ENCODE measurements at regions not wholly inside any gene's neighbourhood (a gene's known extent, or its start where the extent isn't known, plus 50 kb on each side); places are given as distances from the start of the nearest gene placed in this dataset.
"Not testable (repeated sequence)": the region's sequence is repeated elsewhere in the genome, so short reads cannot be mapped to it uniquely, and the experiment has no call there.

GRCh38 chr22:49350441-49351121 lies 477.1 kb downstream of the BRD1 start:
- no peak for DNase-seq (ENCODE audit: low spot score)

- DNase-seq (ENCODE audit: low spot score): no peak
Measured at GRCh38 chr22:49349841-49350381, 477.8 kb downstream of the BRD1 start.

- no peak for DNase-seq (ENCODE audit: low spot score)
Measured at GRCh38 chr22:49349181-49349835, 478.4 kb downstream of the BRD1 start.

GRCh38 chr22:49348631-49349030 lies 479.0 kb downstream of the BRD1 start:
- DNase-seq (ENCODE audit: low spot score): no peak

DNA sequence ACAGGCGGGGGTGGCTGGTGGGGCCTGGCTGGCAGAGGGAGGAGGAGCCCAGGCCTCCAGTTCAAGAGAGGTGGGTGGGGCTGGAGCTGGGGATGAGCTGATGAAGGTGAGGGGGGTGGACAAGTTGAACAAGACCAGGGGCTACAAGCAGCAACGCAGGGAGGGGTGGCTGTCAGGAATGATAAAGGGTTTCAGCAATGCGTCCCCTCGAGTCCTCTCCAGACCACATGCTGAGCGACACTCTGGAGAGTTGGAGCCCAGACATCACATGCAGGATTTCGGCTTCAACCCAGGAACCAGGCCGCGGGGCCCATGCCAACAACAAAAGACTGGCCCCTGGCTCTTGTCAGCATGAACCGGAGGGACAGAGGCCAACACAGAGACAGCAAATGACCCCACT lies 480.3 kb downstream of the BRD1 start:
- DNase-seq (ENCODE audit: low spot score): no peak

DNA sequence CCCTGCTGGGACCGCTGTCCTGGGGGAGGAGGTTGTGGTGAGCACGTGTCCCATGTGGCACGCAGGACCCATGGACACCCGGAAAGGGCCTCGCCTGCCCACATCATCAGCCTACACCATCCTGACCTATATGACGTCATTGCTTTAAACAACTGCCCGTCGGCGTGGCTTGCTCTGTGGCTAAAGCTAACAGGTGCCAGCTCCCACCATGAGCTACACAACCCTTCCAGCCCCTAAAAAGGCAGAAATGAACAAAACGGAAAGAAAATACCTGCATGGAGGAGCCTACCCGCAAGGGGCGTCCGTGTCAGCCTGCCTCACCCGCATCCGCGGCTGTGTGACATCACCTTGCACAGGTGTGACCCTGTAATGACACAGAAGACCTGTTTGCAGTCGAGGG lies 481.8 kb downstream of the BRD1 start:
- DNase-seq (ENCODE audit: low spot score): no peak

DNA sequence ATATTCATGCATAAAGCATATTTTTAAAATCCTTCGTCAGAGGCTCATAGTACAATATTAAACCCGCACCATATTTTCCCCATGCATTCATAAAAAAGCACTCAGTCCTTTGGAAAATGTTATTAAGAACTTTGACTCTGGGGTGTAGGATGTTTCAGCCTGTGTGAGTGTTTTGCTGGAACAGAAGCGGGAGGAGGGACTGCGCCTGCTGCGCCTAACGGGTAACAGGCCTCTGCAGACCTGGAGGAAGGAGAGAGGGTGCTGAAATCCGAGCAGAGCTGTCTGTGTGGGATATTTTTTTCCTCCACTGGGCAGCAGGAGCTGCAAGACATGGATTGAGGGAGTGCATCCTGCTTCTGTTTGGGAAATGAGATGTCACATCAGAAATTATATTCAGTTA lies 483.0 kb downstream of the BRD1 start:
- no peak for DNase-seq (ENCODE audit: low spot score)

- DNase-seq (ENCODE audit: low spot score): no peak
Measured at GRCh38 chr22:49344161-49344560, 483.5 kb downstream of the BRD1 start.

DNA sequence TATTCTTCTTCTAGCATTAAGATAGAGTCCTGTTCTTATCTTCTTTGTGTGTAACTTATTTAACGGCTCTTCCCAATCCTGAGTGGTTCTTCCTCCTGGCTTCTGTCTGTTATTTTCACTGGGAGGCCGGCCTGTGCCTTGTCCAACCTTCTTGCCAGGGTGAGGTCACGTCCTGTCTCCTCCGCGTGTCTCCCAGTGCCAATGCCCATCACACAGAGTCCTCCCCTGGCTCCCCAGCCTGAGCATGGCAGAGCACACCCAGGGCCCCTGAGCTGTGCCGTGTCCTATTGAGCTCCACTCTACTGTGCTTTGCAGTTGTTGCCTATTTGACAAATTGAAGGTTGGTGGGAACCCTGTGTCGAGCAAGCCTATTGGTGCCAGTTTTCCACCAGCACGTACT lies 487.3 kb downstream of the BRD1 start:
- no peak for DNase-seq (ENCODE audit: low spot score)

GRCh38 chr22:49336483-49336882 lies 491.2 kb downstream of the BRD1 start:
- not testable (repeated sequence) for DNase-seq (ENCODE audit: low spot score)

DNA sequence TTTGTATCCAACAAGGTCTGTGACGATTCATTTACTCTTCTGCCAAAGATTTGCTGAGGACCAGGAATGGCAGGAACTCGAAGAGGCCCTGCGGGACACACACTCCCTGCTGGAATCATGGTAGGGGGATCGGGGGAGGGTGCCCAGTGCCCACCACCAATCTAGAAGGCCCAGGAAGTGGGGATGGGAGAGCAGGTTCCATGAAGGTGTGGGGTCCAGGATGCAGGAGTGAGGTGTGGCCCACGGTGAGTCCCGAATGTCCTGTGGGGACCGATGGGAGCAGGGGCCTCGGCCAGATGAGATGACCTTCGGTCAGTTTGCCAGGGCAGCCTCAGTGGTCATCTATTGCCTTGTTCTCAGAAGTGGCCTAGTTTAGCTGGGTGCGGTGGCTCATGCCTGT lies 492.7 kb downstream of the BRD1 start:
- DNase-seq (ENCODE audit: low spot score): no peak

DNA sequence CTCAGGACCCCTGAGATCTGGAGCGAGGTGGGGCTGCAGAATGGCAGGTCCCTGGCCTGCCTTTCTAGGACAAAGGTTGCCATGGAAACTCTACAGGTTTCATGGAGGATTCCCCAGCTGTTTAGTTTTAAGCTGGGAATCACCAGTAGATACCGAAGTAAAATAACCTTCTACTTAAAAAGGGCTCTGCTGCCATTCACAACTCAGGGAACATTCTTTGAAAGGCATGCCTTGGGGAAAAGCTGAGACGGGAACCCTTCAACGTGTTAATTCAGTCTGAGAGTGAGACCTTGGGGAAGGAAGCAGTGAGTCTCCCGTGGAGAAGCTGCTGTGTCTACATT lies 493.3 kb downstream of the BRD1 start:
- DNase-seq (ENCODE audit: low spot score): no peak

DNA sequence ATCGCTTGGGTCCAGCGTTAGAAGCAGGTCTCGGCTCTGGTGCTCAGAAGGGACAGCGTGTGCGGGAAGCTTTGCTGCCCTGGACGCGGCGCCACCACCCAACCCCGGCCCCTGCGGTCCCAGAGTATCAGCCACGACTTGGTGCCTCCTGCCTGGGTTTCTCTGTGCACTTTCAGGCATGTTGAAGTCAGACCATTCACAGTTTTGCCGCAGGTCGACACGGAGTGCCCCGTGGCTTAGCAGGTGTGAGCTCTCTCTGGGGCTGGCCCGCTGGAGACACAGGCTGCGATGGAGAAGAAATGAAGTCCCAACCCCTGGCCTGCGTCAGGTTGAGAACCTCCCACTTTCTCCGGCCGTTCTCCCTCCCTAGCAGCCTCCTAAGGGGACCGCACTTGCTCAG lies 494.5 kb downstream of the BRD1 start:
- DNase-seq (ENCODE audit: low spot score): no peak

GRCh38 chr22:49332691-49333090 lies 495.0 kb downstream of the BRD1 start:
- no peak for DNase-seq (ENCODE audit: low spot score)

DNA sequence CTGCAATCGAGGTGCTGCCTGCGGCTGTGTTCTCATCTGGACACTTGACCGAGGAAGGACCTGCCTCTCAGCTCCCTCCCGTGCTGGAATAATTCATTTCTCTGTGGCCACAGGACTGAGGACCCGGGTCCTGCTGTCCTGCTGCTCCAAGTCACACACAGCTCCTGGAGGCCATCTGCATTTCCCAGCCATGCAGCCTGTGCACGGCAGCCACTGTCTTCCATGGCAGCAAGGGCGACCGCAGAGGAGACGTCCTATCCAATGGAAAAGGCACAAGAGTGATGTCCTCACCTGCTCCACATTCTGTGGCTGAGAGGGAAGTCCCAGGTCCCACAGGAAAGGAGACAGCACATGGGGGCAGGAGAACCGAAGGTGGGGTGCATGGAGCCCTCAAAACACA lies 495.8 kb downstream of the BRD1 start:
- DNase-seq (ENCODE audit: low spot score): no peak

- no peak for DNase-seq (ENCODE audit: low spot score)
Measured at GRCh38 chr22:49331223-49331815, 496.4 kb downstream of the BRD1 start.

- no peak for DNase-seq (ENCODE audit: low spot score)
Measured at GRCh38 chr22:49330421-49331222, 497.1 kb downstream of the BRD1 start.

DNA sequence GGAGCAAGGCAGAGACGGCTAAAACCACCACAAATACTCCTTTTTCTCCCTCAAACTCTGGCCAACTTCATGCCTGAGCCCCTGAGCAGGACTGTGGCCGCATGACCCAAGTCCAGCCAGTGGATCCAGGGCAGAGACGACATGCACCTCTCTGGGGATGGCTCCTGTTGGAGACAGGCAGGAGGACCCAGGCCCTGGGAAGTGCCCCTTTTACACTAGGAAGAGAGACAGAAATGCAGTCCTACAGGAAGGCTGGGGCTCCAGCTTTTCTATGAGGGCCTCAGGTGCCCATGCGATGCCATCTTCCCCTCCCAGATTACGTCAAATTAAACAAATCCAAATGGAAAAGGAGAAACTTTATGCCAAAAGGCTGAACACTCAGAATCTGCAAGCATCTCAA lies 498.0 kb downstream of the BRD1 start:
- DNase-seq (ENCODE audit: low spot score): no peak

DNA sequence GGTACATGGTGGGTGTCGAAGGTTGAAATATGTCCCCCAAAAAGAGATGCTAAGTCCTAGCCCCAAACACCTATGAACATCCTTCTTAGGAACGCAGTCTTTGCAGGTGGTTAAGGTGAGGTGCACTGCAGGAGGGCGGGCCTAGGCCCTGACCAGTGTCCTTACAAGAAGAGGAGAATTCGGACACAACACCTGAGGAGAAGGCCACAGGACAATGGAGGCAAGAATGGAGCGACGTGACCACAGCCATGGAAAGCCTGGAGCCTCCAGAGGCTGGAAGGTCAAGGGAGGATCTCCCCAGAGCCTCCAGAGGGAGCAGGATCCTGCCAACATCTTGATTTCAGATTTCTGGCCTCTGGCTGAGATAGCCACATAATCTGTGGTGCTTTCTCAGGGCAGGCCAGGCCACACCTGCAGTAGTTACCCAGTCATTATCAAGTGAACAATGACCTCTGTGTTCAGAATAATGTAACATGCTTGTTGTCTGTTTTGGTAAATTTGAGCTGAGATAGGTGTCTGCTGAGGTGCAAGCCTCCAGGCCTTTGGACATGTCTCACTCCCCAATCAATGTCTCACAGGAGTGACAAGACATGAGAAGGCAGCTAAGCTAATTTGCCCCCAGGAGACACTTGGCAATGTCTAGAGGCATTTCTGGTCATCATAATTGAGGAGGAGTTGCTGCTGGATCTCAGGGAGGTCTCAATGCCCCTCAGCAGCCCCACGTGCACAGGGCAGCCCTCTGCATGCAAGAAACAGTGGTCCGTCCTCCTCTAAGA lies 498.9 kb downstream of the BRD1 start:
- DNase-seq (ENCODE audit: low spot score): no peak

GRCh38 chr22:49328118-49328475 lies 499.6 kb downstream of the BRD1 start:
- DNase-seq (ENCODE audit: low spot score): no peak

- DNase-seq (ENCODE audit: low spot score): no peak
Measured at GRCh38 chr22:49327411-49328117, 500.1 kb downstream of the BRD1 start.

Data from SW480 (cell line).